Gastroesophageal sphincter (tissue), 4 donors: ENCODE measurements at regions not wholly inside any gene's neighbourhood (a gene's known extent, or its start where the extent isn't known, plus 50 kb on each side); places are given as distances from the start of the nearest gene placed in this dataset.

Experiments
- ATAC-seq: fragments of 150-250 bp; one replicate; pipeline ENCODE4 v1.9.1; 2016; ENCODE audit warnings: mild to moderate bottlenecking, moderate library complexity
- H3K27ac ChIP-seq, 4 donors: fragments of 200-600 bp; sonication (generic) in 3 of 4; 1 replicate in 3 of 4; 2 replicates in 1 of 4; pipeline ENCODE4 v1.5.1; 2016 to 2019
- H3K27me3 ChIP-seq: fragments of 200-600 bp; sonication (generic); one replicate; pipeline ENCODE4 v1.5.1; 2019
- H3K36me3 ChIP-seq, 2 donors: fragments of 200-600 bp; sonication (generic); one replicate each; pipeline ENCODE4 v1.5.1; 2019; ENCODE audit warnings: control low read depth in 1 of 2
- H3K4me1 ChIP-seq, 3 donors: fragments of 200-600 bp; sonication (generic); 1 replicate in 2 of 3; 2 replicates in 1 of 3; pipeline ENCODE4 v1.5.1; 2016 to 2019; ENCODE audit warnings: control low read depth in 2 of 3
- H3K4me3 ChIP-seq, 2 donors: fragments of 200-600 bp; sonication (generic); one replicate each; pipeline ENCODE4 v1.5.1; 2019; ENCODE audit warnings: mild to moderate bottlenecking in 1 of 2, moderate library complexity in 1 of 2
- H3K9me3 ChIP-seq, 3 donors: fragments of 200-600 bp; sonication (generic); one replicate each; pipeline ENCODE4 v1.5.1; 2017 to 2019; ENCODE audit warnings: control low read depth in 2 of 3
- CTCF ChIP-seq, 4 experiments: fragments of 200-600 bp in 2 of 4; fragments of 450-650 bp in 2 of 4; sonication (generic) in 1 of 4; IDR thresholded peaks; one replicate each; pipeline ENCODE4 v1.5.1; 2017 to 2019; ENCODE audit warnings: antibody characterized with exemption in 4 of 4, mild to moderate bottlenecking in 2 of 4, moderate library complexity in 2 of 4
- EP300 ChIP-seq: sonication (generic); formaldehyde crosslinking; IDR thresholded peaks from one replicate; pipeline ENCODE4 v1.6.1; 2017; ENCODE audit warnings: antibody characterized with exemption, mild to moderate bottlenecking
- POLR2A ChIP-seq, 2 donors: fragments of 450-650 bp; IDR thresholded peaks; one replicate each; pipeline ENCODE4 v1.6.1; 2017; ENCODE audit warnings: antibody characterized with exemption in 2 of 2, mild to moderate bottlenecking in 2 of 2, moderate library complexity in 1 of 2
- POLR2AphosphoS5 ChIP-seq: sonication (generic); formaldehyde crosslinking; IDR thresholded peaks from one replicate; pipeline ENCODE4 v1.6.1; 2017; ENCODE audit warnings: antibody characterized with exemption
- WGBS, 2 donors: methylation state at CpG; one replicate each; pipeline ENCODE4 v1.1.5; 2018; ENCODE audit warnings: low coverage in 1 of 2; 5-methylcytosine and 5-hydroxymethylcytosine counted together

- Histone ChIP-seq H3K4me3 (no peak overlapping the region), H3K4me1 (no peaks in the 10 kb centered on the region), H3K36me3 (no peaks in the 10 kb centered on the region), H3K27ac (no peak overlapping the region), H3K27me3 (no peaks in the 10 kb centered on the region), H3K9me3 (peaks cover 0 to 10% (median 0%) of the 10 kb centered on the region in 3 donors)
- no peak for TF ChIP-seq EP300
- no peak for TF ChIP-seq POLR2AphosphoS5
- no peak for TF ChIP-seq POLR2A (IDR thresholded peaks at IDR 0.05)
- TF ChIP-seq CTCF (IDR thresholded peaks at IDR 0.05), result no peak
- 83 to 86% methylated on average over 3 to 4 of the region's 4 CpGs for WGBS, 2 donors
- no peak for ATAC-seq
These were observed 730.7 kb upstream of the ALCAM start for GRCh38 chr3:104635872-104636580.

GRCh38 chr3:104642827-104643226 is 723.9 kb upstream of the ALCAM start:
- H3K9me3 ChIP-seq, result peaks cover 0 to 12% (median 0%) of the 10 kb centered on the region in 3 donors
- H3K27me3 ChIP-seq, result no peaks in the 10 kb centered on the region
- TF ChIP-seq POLR2AphosphoS5, result no peak
- no peak for TF ChIP-seq POLR2A (IDR thresholded peaks at IDR 0.05)
- H3K36me3 ChIP-seq, result no peaks in the 10 kb centered on the region
- H3K27ac ChIP-seq, result no peak overlapping the region
- H3K4me3 ChIP-seq, result no peak overlapping the region
- no peak for ATAC-seq
- no peaks in the 10 kb centered on the region for H3K4me1 ChIP-seq

- H3K4me3 ChIP-seq, result no peak overlapping the region
- no peak for ATAC-seq
- H3K27me3 ChIP-seq, result no peaks in the 10 kb centered on the region
- TF ChIP-seq POLR2A (IDR thresholded peaks at IDR 0.05), result no peak
- no peak for TF ChIP-seq POLR2AphosphoS5
- TF ChIP-seq CTCF (IDR thresholded peaks at IDR 0.05), result no peak
- no peak for TF ChIP-seq EP300
- no peaks in the 10 kb centered on the region for H3K4me1 ChIP-seq
- H3K27ac ChIP-seq, result no peak overlapping the region
- no peaks in the 10 kb centered on the region for H3K36me3 ChIP-seq
- peaks cover 0 to under 1% (median 0%) of the 10 kb centered on the region in 3 donors for H3K9me3 ChIP-seq
These were observed 720.5 kb upstream of the ALCAM start for GRCh38 chr3:104646196-104646595.

GRCh38 chr3:104648823-104649222 is 717.9 kb upstream of the ALCAM start:
- H3K9me3 ChIP-seq, result no peaks in the 10 kb centered on the region
- no peaks in the 10 kb centered on the region for H3K27me3 ChIP-seq
- H3K4me3 ChIP-seq, result no peak overlapping the region
- no peaks in the 10 kb centered on the region for H3K4me1 ChIP-seq
- TF ChIP-seq POLR2A (IDR thresholded peaks at IDR 0.05) (no peak), EP300 (no peak), POLR2AphosphoS5 (no peak), CTCF (IDR thresholded peaks at IDR 0.05) (no peak)
- no peak for ATAC-seq
- H3K27ac ChIP-seq, result no peak overlapping the region
- no peaks in the 10 kb centered on the region for H3K36me3 ChIP-seq
- 54 to 57% methylated on average over 1 of the region's 1 CpG for WGBS, 2 donors

- WGBS, 2 donors, result 81 to 87% methylated on average over 4 to 5 of the region's 5 CpGs
- Histone ChIP-seq H3K27me3 (no peaks in the 10 kb centered on the region), H3K4me3 (no peak overlapping the region), H3K36me3 (no peaks in the 10 kb centered on the region), H3K9me3 (no peaks in the 10 kb centered on the region), H3K27ac (no peak overlapping the region), H3K4me1 (no peaks in the 10 kb centered on the region)
- no peak for ATAC-seq
- TF ChIP-seq CTCF (IDR thresholded peaks at IDR 0.05) (no peak), EP300 (no peak), POLR2A (IDR thresholded peaks at IDR 0.05) (no peak), POLR2AphosphoS5 (no peak)
These were observed 697.6 kb upstream of the ALCAM start for GRCh38 chr3:104669083-104669482.
